Mesodermal cell (in vitro differentiated cells): ENCODE measurements at regions not wholly inside any gene's neighbourhood (a gene's known extent, or its start where the extent isn't known, plus 50 kb on each side); places are given as distances from the start of the nearest gene placed in this dataset.

Experiments used
- H3K27ac ChIP-seq: 2 replicates; pipeline ENCODE4 v1.7.0; 2013; ENCODE audit warnings: mild to moderate bottlenecking, low read depth, low read length, moderate library complexity; ENCODE audit not compliant: severe bottlenecking
- H3K36me3 ChIP-seq: 2 replicates; pipeline ENCODE4 v1.7.1; 2013; ENCODE audit warnings: mild to moderate bottlenecking, low read length, moderate library complexity; ENCODE audit not compliant: control insufficient read depth, insufficient read depth
- H3K4me1 ChIP-seq: one replicate; pipeline ENCODE4 v1.7.1; 2013; ENCODE audit warnings: mild to moderate bottlenecking, low read length; ENCODE audit not compliant: insufficient read depth, control insufficient read depth, poor library complexity, severe bottlenecking
- H3K4me3 ChIP-seq: 2 replicates; pipeline ENCODE4 v1.7.0; 2013; ENCODE audit warnings: low read length, control low read depth, mild to moderate bottlenecking; ENCODE audit not compliant: insufficient read depth, poor library complexity, severe bottlenecking; ENCODE audit errors: extremely low read depth
- H3K9me3 ChIP-seq: 2 replicates; pipeline ENCODE4 v1.7.1; 2013; ENCODE audit warnings: mild to moderate bottlenecking, low read length, moderate library complexity; ENCODE audit not compliant: control insufficient read depth
- WGBS, 2 experiments: methylation state at CpG; one replicate each; pipeline ENCODE4 v1.1.5; 2013; ENCODE audit warnings: missing lambda C conversion rate in 2 of 2; ENCODE audit not compliant: insufficient coverage in 2 of 2; 5-methylcytosine and 5-hydroxymethylcytosine counted together

DNA sequence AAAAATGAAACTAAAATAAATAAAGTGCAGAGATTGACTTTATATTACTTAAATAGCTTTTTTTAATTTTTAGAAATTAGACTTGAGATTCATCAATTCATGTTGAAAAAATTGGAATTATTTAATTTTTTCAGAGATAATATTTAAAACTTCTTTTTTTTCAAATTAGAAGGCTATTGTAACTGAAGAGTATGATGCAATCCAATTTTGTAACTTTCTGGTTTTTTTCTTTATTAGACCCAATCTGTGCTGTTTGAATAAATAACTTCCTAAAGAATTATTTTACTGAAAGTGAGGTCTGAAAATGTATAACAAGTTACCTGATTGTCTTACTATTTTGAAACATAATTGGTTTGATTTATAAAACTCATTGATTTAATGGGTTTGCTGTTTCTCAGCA lies 200.9 kb downstream of the MAD2L1 start:
- H3K4me1 ChIP-seq: no peaks in the 10 kb centered on the region
- no peaks in the 10 kb centered on the region for H3K36me3 ChIP-seq
- no peak overlapping the region for H3K27ac ChIP-seq
- H3K9me3 ChIP-seq: no peaks in the 10 kb centered on the region
- no peak overlapping the region for H3K4me3 ChIP-seq

DNA sequence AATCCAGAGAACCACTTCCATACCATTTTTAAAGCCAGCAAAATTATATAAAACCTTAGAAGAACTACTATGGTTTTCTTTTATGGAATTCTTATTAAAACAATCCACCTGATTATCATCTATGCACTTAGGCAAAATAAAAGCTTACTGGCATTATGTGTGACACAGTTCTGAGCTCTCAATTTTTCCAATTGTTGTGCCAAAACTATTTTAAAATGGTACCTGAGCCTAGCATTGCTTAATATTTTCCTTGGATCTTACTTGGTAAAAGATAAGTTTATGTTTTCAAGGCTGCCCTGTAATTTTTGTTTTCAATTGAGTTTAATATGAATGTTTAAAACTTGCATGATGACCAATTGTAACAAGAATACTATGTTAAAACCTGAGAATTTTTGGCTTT lies 201.3 kb downstream of the MAD2L1 start:
- H3K27ac ChIP-seq: no peak overlapping the region
- H3K4me3 ChIP-seq: no peak overlapping the region
- no peaks in the 10 kb centered on the region for H3K4me1 ChIP-seq
- no peaks in the 10 kb centered on the region for H3K9me3 ChIP-seq
- H3K36me3 ChIP-seq: no peaks in the 10 kb centered on the region

DNA sequence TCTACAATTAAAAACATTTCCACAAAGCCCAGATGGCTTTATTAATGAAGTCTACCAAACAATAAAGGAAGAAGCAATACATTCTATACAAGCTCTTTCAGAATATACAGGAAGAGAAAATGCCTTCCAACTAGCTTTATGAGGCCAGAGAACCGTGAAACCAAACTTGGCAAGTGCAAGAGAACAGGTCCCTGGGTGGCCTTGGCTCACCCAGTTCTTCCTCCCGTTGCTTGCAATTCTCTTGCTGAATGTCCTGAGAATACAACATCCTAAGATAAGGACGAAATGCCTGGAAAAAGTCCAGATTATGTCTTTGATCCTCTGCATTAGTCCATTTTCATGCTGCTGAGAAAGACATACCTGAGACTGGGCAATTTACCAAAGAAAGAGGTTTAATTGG lies 204.9 kb downstream of the MAD2L1 start:
- H3K27ac ChIP-seq: no peak overlapping the region
- no peaks in the 10 kb centered on the region for H3K4me1 ChIP-seq
- WGBS, 2 experiments: 82 to 89% methylated on average over 2 to 3 of the region's 3 CpGs
- no peak overlapping the region for H3K4me3 ChIP-seq
- no peaks in the 10 kb centered on the region for H3K36me3 ChIP-seq
- H3K9me3 ChIP-seq: no peaks in the 10 kb centered on the region

DNA sequence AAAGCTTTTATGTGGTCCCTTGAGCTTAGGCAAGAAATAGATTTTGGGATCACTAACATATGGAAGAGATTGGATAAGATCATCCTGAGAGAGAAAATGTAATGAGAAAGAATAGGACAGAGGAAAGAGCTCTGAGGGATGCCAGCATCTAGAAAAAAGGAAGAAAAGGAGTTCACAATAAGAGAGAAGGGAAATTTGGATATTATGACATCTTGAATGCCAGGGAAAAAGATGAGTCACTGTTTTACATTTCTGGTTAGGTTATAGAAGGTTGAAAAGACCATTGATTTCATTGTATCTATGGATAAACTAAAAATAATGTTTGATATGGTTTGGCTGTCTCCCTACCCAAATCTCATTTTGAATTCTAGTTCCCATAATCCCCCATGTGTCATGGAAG lies 208.5 kb downstream of the MAD2L1 start:
- Histone ChIP-seq H3K4me3 (no peak overlapping the region), H3K36me3 (no peaks in the 10 kb centered on the region), H3K27ac (no peak overlapping the region), H3K4me1 (no peaks in the 10 kb centered on the region), H3K9me3 (no peaks in the 10 kb centered on the region)

DNA sequence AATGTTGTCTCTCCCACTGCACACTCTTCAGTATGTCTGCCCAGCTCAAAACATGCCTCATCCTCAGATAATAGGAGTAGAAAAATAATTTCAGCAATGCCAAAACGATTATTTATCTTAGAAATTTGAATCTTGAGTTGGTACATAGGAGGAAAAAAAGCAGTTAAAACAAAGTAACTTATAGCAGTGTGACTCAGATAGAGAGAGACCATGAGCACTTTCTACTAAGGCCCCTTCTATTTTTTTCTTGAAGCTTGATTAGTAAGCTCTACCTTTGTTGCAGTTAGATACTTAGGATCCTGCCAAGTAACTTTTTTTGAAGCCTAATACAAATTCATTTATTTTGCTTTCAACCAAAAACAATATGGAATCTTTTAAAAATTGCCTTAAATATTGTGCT lies 212.3 kb downstream of the MAD2L1 start:
- Histone ChIP-seq H3K36me3 (no peaks in the 10 kb centered on the region), H3K9me3 (no peaks in the 10 kb centered on the region), H3K4me1 (no peaks in the 10 kb centered on the region), H3K27ac (no peak overlapping the region), H3K4me3 (no peak overlapping the region)
- no CpG with 5 or more reads among the region's 1 CpG for WGBS, 2 experiments

DNA sequence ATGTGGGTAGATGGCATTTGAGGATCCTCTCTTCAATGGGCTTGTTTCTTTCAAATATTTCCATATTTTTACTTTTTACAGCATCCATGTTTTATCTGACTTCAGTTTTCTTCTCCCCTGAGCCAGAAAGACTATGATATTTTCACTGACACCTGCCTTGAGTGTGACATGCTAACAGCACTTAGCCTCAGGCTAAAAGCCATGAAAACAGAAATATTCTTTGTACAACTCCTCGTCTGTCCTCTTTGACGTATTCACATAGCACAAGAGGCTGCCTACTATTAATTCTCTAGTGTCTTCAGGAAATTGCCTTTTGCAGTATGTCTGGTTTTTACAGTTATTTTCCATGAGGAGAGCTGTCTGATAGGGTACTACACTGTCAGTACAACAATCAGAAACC lies 215.0 kb downstream of the MAD2L1 start:
- no peaks in the 10 kb centered on the region for H3K9me3 ChIP-seq
- no peak overlapping the region for H3K4me3 ChIP-seq
- no peaks in the 10 kb centered on the region for H3K4me1 ChIP-seq
- H3K36me3 ChIP-seq: no peaks in the 10 kb centered on the region
- WGBS, 2 experiments: 90% methylated on average over 2 of the region's 2 CpGs; no CpG with 5 or more reads in 1 of the 2 experiments
- H3K27ac ChIP-seq: no peak overlapping the region

DNA sequence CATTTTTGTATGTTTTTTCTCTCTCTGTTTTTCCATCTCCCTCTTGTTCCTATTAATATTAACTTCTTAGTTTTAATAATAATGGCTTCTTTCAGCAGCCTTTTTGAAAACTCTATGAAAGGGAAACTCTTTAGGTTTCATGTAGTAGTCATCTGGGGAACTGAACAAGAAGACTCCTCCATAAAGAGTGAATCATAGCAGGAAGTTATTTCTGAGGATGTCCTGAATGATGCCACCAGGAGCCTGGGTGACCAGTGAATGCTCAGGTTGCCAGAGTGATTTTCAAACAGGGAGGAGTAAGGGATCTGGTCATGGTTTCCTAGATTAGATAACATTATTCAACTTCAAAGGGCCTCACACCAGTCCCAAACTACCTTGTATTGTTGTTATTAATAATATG lies 212.8 kb upstream of the PDE5A start:
- no peaks in the 10 kb centered on the region for H3K36me3 ChIP-seq
- H3K4me3 ChIP-seq: no peak overlapping the region
- H3K9me3 ChIP-seq: no peaks in the 10 kb centered on the region
- no peak overlapping the region for H3K27ac ChIP-seq
- H3K4me1 ChIP-seq: peaks cover 5% of the 10 kb centered on the region

DNA sequence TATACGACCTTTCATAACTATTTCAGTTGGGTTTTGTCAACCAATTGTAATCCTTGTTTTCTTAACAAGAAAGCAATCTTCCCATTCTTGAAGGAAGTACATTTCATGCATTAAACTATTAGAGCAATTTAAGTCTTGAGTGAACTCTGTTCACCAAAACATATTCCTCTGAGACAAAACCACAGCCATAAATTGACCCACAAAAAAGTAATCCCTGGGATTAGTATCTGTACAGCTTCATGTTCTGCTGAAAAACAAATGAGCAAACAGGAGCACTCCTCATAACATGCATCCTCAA lies 207.0 kb upstream of the PDE5A start:
- 75 to 80% methylated on average over 1 of the region's 1 CpG for WGBS, 2 experiments
- Histone ChIP-seq H3K9me3 (no peaks in the 10 kb centered on the region), H3K36me3 (no peaks in the 10 kb centered on the region), H3K4me1 (peaks cover 6% of the 10 kb centered on the region), H3K27ac (no peak overlapping the region), H3K4me3 (no peak overlapping the region)

DNA sequence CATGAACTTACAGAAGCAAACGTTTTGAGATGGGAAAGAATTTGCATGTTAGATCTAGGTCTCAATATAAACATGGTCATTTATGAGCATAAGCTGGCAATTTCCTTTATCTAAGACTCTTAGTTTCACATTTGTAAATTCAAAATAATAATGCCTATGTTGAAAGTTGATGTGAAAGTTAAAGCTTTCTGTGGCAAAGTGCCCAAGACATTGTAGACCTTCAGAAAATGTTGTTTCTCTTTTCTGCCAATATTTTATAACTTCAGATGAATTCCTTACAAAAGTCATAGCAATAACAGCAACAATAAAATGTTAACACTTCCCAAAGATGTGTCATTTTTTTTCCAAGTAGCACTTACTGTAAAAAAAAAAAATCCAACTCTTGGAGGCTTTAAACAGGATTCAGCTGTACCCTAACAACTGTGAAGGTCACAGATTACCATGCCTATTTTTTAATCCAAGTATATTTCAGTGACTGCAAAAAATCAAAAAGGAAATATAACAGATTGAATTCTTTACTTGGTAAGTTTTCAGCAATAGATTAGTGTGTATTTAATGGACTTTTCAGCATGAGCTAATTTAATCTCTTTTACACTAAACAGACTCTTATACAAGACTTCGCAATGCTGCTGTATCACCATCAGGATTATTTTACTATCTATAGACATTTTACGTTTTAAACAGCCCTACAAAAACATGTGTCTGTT lies 206.5 kb upstream of the PDE5A start:
- Histone ChIP-seq H3K36me3 (no peaks in the 10 kb centered on the region), H3K9me3 (no peaks in the 10 kb centered on the region), H3K4me1 (peaks cover 6% of the 10 kb centered on the region), H3K4me3 (no peak overlapping the region), H3K27ac (no peak overlapping the region)
- 92 to 100% methylated on average over 2 of the region's 3 CpGs for WGBS, 2 experiments

DNA sequence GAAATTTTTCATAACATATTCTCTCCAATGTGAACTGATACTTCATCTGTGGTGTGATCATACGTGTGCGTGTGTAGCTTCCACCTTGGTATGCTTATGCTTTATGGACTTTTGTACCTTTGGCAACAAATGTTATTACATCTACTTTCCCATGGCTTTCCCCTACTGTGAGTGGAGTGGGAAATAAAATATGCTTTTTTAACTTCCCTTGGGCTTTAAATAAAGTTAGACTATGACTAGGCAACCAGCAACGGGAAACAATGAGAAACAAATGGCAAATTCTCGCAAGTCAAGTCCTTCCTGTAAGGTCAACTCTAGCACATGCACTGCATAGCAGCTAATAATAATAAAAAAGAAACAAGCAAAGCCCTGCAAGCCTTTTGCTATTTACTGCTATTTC lies 205.0 kb upstream of the PDE5A start:
- Histone ChIP-seq H3K36me3 (no peaks in the 10 kb centered on the region), H3K4me1 (peaks cover 6% of the 10 kb centered on the region)
- WGBS, 2 experiments: 95 to 100% methylated on average over 1 to 2 of the region's 4 CpGs

DNA sequence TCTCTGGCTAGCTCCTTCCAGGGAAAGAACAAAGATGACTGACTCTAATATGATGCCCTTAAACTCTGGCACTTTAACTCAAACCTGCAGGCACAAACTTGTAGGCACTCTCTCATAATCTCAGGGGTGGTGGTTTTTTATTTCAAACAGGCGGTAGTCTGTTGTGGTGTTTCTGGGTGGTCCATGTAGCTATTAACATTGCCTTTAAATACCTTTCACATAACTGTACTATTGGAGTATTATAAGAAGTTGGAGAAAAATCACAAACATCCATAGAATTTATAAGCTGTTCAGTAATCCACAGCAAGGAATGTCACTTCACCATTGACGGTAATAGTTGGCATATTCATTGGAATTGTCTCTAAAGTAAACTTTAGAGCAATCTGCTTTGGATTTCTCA lies 204.2 kb upstream of the PDE5A start:
- no peak overlapping the region for H3K4me3 ChIP-seq
- peaks cover 6% of the 10 kb centered on the region for H3K4me1 ChIP-seq
- no peaks in the 10 kb centered on the region for H3K9me3 ChIP-seq
- no peak overlapping the region for H3K27ac ChIP-seq
- no CpG with 5 or more reads among the region's 2 CpGs for WGBS, 2 experiments
- H3K36me3 ChIP-seq: no peaks in the 10 kb centered on the region

More for the DNA sequence above, 205.0 kb upstream of the PDE5A start:
- Histone ChIP-seq H3K9me3 (no peaks in the 10 kb centered on the region), H3K27ac (no peak overlapping the region), H3K4me3 (no peak overlapping the region)

DNA sequence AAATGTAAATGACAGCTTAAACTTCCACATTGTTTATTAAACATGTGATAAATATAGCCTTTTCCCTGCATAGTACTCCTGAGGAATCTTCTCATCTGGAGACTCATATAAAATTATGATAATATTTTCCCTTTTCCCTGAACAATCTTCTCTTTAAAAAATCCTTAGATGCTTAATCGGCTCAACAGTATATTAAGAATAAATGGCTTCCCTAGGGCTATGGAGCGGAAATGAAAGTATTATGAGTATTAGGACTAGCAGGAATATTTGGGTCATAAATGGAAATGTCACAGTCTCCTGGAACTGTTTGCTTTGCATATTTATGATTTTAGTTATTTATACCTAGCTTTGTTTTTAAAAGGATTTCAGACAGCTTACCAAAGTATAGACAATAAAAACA lies 200.7 kb upstream of the PDE5A start:
- H3K36me3 ChIP-seq: no peaks in the 10 kb centered on the region
- no peak overlapping the region for H3K4me3 ChIP-seq
- no peaks in the 10 kb centered on the region for H3K9me3 ChIP-seq
- 82 to 100% methylated on average over 2 of the region's 2 CpGs for WGBS, 2 experiments
- no peak overlapping the region for H3K27ac ChIP-seq
- no peaks in the 10 kb centered on the region for H3K4me1 ChIP-seq
